Testis (tissue), 2 donors: ENCODE measurements at regions not wholly inside any gene's neighbourhood (a gene's known extent, or its start where the extent isn't known, plus 50 kb on each side); places are given as distances from the start of the nearest gene placed in this dataset.

Source experiments
- DNase-seq: peaks from one replicate; pipeline ENCODE4 v3.0.0-alpha.2; 2019
- H3K27ac ChIP-seq, 2 donors: fragments of 200-600 bp; sonication (generic); one replicate each; pipeline ENCODE4 v1.5.1; 2019
- H3K27me3 ChIP-seq: fragments of 200-600 bp; sonication (generic); one replicate; pipeline ENCODE4 v1.5.1; 2019
- H3K36me3 ChIP-seq: fragments of 200-600 bp; sonication (generic); one replicate; pipeline ENCODE4 v1.5.1; 2017; ENCODE audit warnings: low read depth; ENCODE audit errors: missing control alignments
- H3K4me1 ChIP-seq: fragments of 200-600 bp; sonication (generic); one replicate; pipeline ENCODE4 v1.5.1; 2019
- H3K4me3 ChIP-seq, 2 donors: fragments of 200-600 bp; sonication (generic); one replicate each; pipeline ENCODE4 v1.5.1; 2017 to 2019
- H3K9me3 ChIP-seq: fragments of 200-600 bp; sonication (generic); one replicate; pipeline ENCODE4 v1.5.1; 2017
- CTCF ChIP-seq, 3 experiments: fragments of 450-650 bp in 2 of 3; fragments of 200-600 bp in 1 of 3; sonication (generic) in 1 of 3; IDR thresholded peaks; one replicate each; pipeline ENCODE4 v1.5.1; 2016 to 2019; ENCODE audit warnings: antibody characterized with exemption in 3 of 3, mild to moderate bottlenecking in 2 of 3, moderate library complexity in 1 of 3
- POLR2A ChIP-seq: fragments of 450-650 bp; IDR thresholded peaks from one replicate; pipeline ENCODE4 v1.6.1; 2017; ENCODE audit warnings: antibody characterized with exemption, mild to moderate bottlenecking, moderate library complexity
- WGBS, 2 donors: methylation state at CpG; one replicate each; pipeline ENCODE4 v1.1.5; 2018; 5-methylcytosine and 5-hydroxymethylcytosine counted together
- intact Hi-C: fragments of 100-400 bp; cut with DNase I; formaldehyde crosslinking; loops from one replicate; pipeline ENCODE4 v1.15.1; 2023; ENCODE audit warnings: low total_unique reads

- Histone ChIP-seq H3K27me3 (no peaks in the 10 kb centered on the region), H3K27ac (no peak overlapping the region), H3K9me3 (no peaks in the 10 kb centered on the region), H3K4me3 (no peak overlapping the region), H3K4me1 (no peaks in the 10 kb centered on the region), H3K36me3 (no peaks in the 10 kb centered on the region)
- intact Hi-C loops = no loop called here
- WGBS, 2 donors = 89 to 91% methylated on average over 1 of the region's 1 CpG
- DNase-seq = no peak
- TF ChIP-seq POLR2A (no peak), CTCF (IDR thresholded peaks at IDR 0.05) (no peak)
These were observed 129.5 kb upstream of the CNR1 start for GRCh38 chr6:88295663-88296062.

GRCh38 chr6:88294702-88295101 is 128.6 kb upstream of the CNR1 start:
- Histone ChIP-seq H3K4me3 (no peak overlapping the region), H3K27ac (no peak overlapping the region), H3K27me3 (no peaks in the 10 kb centered on the region), H3K4me1 (no peaks in the 10 kb centered on the region), H3K36me3 (no peaks in the 10 kb centered on the region), H3K9me3 (no peaks in the 10 kb centered on the region)
- DNase-seq = no peak
- intact Hi-C loops = no loop called here
- TF ChIP-seq CTCF (IDR thresholded peaks at IDR 0.05) = no peak
- no peak for TF ChIP-seq POLR2A
- WGBS, 2 donors = 81 to 94% methylated on average over 1 of the region's 1 CpG

GRCh38 chr6:88290411-88290810 is 124.3 kb upstream of the CNR1 start:
- no peaks in the 10 kb centered on the region for H3K36me3 ChIP-seq
- no peaks in the 10 kb centered on the region for H3K27me3 ChIP-seq
- H3K4me3 ChIP-seq = no peak overlapping the region
- no peaks in the 10 kb centered on the region for H3K4me1 ChIP-seq
- 57 to 69% methylated on average over 2 of the region's 2 CpGs for WGBS, 2 donors
- TF ChIP-seq POLR2A = no peak
- TF ChIP-seq CTCF (IDR thresholded peaks at IDR 0.05) = no peak
- intact Hi-C loops = no loop called here
- no peaks in the 10 kb centered on the region for H3K9me3 ChIP-seq
- no peak for DNase-seq
- no peak overlapping the region for H3K27ac ChIP-seq

GRCh38 chr6:88287696-88288095 is 121.5 kb upstream of the CNR1 start:
- H3K36me3 ChIP-seq = no peaks in the 10 kb centered on the region
- H3K4me1 ChIP-seq = no peaks in the 10 kb centered on the region
- no peak overlapping the region for H3K27ac ChIP-seq
- no peak for DNase-seq
- H3K9me3 ChIP-seq = no peaks in the 10 kb centered on the region
- no peak overlapping the region for H3K4me3 ChIP-seq
- no peak for TF ChIP-seq POLR2A
- TF ChIP-seq CTCF (IDR thresholded peaks at IDR 0.05) = no peak
- H3K27me3 ChIP-seq = no peaks in the 10 kb centered on the region
- intact Hi-C loops = no loop called here

- Histone ChIP-seq H3K27me3 (no peaks in the 10 kb centered on the region), H3K4me3 (no peak overlapping the region), H3K36me3 (no peaks in the 10 kb centered on the region), H3K4me1 (no peaks in the 10 kb centered on the region), H3K9me3 (no peaks in the 10 kb centered on the region), H3K27ac (no peak overlapping the region)
- DNase-seq = no peak
- TF ChIP-seq CTCF (IDR thresholded peaks at IDR 0.05) (no peak), POLR2A (no peak)
- intact Hi-C loops = no loop called here
- 87 to 100% methylated on average over 2 to 13 of the region's 14 CpGs for WGBS, 2 donors
These were observed 110.2 kb upstream of the CNR1 start for GRCh38 chr6:88276331-88276730.
